Mononuclear cell (primary cell): ENCODE measurements at regions not wholly inside any gene's neighbourhood (a gene's known extent, or its start where the extent isn't known, plus 50 kb on each side); places are given as distances from the start of the nearest gene placed in this dataset.

Experiments
- H3K27me3 ChIP-seq: 2 replicates; pipeline ENCODE4 v1.6.0; 2011; ENCODE audit warnings: low read length, control low read depth; ENCODE audit not compliant: insufficient read depth
- H3K4me1 ChIP-seq: 2 replicates; pipeline ENCODE4 v1.5.1; 2011; ENCODE audit warnings: mild to moderate bottlenecking, low read length, control low read depth; ENCODE audit not compliant: insufficient read depth
- H3K4me3 ChIP-seq: 2 replicates; pipeline ENCODE4 v1.5.1; 2011; ENCODE audit warnings: mild to moderate bottlenecking, low read length, moderate library complexity
- H3K9me3 ChIP-seq: 2 replicates; pipeline ENCODE4 v1.5.1; 2011; ENCODE audit warnings: low read depth, mild to moderate bottlenecking, control low read depth, low read length

GRCh38 chr10:117674201-117674600 lies 131.7 kb downstream of the EMX2 start:
- no peaks in the 10 kb centered on the region for H3K4me1 ChIP-seq
- peaks cover 10% of the 10 kb centered on the region for H3K27me3 ChIP-seq
- H3K4me3 ChIP-seq = no peak overlapping the region
- no peaks in the 10 kb centered on the region for H3K9me3 ChIP-seq

DNA sequence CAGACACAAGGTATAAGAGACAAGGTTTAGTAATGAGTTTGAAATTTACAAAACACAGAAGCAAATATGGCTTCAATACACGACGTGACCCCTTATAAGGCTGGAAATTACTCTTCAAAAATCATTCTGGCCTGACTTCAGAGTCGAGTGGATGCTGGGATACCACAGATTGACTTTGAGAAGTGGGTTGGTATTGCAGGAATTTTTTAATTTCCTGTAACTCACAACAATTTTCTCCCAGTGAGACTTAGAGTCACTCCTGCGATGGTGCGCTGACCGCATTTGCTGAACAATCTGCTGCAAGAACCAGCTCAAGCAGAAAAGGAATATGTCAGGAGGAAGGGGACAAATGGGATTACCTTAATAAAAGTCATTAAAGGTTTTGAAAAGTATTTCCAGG lies 132.1 kb downstream of the EMX2 start:
- Histone ChIP-seq H3K4me3 (no peak overlapping the region), H3K27me3 (peaks cover 10% of the 10 kb centered on the region), H3K9me3 (no peaks in the 10 kb centered on the region), H3K4me1 (no peaks in the 10 kb centered on the region)

DNA sequence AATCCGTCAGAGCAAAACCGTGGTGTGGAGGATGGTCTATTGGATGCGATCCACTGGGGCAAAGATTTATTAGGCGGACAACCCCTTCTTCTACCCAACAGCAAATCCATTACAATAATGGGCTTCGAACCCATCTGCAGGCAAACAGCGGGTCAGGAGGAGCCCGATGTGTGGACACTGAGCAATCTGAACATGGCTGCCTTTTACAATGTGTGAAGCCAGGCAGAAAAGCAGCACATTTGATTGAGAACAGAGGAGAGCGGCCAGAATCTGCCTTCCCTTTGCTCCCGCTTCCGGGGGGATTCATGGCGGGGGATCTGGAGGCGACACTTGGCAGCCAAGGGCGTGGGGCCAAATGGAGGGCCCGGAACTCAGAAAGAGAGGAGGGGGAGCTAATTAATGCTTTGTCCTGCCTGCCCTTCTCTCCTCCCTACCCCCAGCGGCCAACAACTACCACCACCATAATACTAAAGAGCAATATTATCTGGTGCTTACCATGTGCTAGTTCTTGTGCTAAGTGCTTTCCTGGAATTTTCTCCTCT lies 133.0 kb downstream of the EMX2 start:
- Histone ChIP-seq H3K4me1 (no peaks in the 10 kb centered on the region), H3K27me3 (peaks cover 10% of the 10 kb centered on the region), H3K4me3 (no peak overlapping the region), H3K9me3 (no peaks in the 10 kb centered on the region)

GRCh38 chr10:117677239-117677638 lies 134.7 kb downstream of the EMX2 start:
- Histone ChIP-seq H3K9me3 (no peaks in the 10 kb centered on the region), H3K27me3 (peaks cover 10% of the 10 kb centered on the region), H3K4me3 (no peak overlapping the region), H3K4me1 (no peaks in the 10 kb centered on the region)

DNA sequence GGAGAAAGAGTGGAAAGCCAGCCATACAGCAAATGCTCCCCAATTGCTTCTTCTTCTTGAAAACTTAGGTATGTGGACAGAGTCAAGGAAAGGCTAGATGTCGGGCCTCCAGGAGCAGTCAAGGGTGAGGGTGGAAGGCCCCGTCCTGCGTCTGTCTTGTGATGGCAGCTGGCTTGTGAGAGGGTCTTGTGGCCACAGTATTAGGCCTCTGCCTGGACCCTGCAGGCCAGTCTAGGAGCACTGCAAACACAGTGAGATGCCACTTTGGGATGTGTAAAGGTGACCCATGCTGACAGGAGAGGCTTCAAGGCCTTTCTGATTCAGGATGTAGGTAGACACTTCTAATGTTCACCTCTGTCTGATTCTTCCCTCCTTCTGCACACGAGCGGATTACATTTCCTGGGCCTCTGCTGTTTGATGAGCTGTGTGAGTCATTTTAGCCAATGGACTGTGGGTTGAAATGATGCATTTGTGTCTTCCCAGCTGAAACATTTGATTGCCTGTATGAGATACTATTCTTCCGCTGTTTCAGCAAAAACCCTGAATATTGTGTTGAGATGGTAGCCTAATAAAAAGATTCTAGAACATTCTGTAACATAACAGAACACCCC lies 135.4 kb downstream of the EMX2 start:
- Histone ChIP-seq H3K9me3 (no peaks in the 10 kb centered on the region), H3K4me3 (no peak overlapping the region), H3K27me3 (peaks cover 10% of the 10 kb centered on the region), H3K4me1 (no peaks in the 10 kb centered on the region)

DNA sequence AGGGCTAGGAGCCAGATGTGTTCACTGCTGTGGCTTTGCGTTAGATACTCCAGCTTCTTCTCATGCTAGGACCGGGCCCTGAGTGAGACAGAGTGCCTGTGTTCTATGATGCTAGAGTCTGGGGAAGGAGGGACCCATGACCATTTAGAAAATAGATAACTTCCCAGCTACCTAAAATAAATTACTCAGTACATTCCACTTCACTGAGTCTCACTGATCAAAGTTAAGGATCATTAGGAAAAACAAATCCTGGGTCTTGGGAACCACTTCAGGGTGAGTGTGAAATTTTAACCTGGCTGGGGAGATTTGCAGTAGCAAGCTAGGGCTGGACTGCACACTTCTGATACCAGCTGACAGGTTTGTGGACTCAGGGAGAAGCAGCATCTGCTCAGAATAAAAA lies 138.1 kb downstream of the EMX2 start:
- H3K9me3 ChIP-seq = no peaks in the 10 kb centered on the region
- H3K27me3 ChIP-seq = peaks cover 4% of the 10 kb centered on the region
- H3K4me1 ChIP-seq = no peaks in the 10 kb centered on the region
- H3K4me3 ChIP-seq = no peak overlapping the region

GRCh38 chr10:117681104-117681503 lies 138.6 kb downstream of the EMX2 start:
- Histone ChIP-seq H3K27me3 (peaks cover 3% of the 10 kb centered on the region), H3K9me3 (no peaks in the 10 kb centered on the region), H3K4me3 (no peak overlapping the region), H3K4me1 (no peaks in the 10 kb centered on the region)

DNA sequence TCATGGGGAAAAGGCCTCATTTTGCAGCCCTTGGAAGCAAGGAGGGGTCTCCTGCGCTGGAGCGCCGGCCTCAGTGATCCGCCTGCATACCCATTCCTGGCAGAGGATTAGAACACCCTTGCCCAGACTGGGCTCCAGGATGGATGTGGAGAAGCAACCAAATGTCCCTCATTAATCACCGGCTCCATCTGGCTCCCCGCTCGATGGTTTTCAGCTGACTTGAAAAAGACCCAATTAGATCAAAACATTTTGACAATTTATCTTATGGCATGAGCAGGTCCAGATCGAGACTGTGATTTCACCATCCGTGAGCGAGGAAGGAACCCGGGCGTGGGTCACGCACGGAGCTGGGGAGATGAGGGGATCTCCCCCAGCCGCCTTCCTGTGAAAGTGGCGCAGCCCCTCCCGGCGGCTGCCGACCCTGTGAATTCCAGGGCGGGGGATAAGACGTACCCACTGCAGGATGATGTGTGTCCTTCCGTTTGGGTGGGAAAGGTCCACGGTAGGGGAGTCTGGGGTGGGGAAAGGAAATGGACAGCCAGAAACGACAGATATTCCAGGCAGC lies 141.6 kb downstream of the EMX2 start:
- Histone ChIP-seq H3K4me3 (no peak overlapping the region), H3K4me1 (no peaks in the 10 kb centered on the region), H3K27me3 (no peaks in the 10 kb centered on the region), H3K9me3 (no peaks in the 10 kb centered on the region)

DNA sequence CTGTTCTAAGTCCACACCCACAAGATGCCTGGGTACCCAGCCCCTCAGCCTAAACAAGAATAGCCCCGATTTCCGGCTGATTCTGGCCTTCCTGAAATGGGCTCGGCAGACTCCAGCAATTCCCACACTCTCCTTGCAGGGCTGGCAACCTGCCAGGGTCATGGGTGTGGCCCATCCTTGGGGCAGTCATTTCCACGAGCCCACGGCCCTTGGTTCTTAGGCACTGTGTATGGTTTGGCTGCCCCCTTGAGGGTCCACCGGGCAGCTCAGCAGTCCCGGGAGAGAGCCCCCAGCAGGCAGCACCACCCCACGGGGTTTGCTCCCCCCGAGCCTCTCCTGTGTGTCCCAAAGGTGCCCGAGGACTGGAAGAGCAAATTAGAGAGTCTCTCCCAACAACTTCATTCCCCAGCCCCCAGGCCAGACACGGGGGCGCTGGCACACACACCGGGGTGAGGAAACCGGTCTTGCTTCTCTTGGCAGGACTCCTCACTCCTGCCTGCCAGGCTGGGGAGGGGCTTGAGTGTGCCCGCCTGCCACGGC lies 142.2 kb downstream of the EMX2 start:
- Histone ChIP-seq H3K4me1 (no peaks in the 10 kb centered on the region), H3K4me3 (no peak overlapping the region), H3K27me3 (no peaks in the 10 kb centered on the region), H3K9me3 (no peaks in the 10 kb centered on the region)

DNA sequence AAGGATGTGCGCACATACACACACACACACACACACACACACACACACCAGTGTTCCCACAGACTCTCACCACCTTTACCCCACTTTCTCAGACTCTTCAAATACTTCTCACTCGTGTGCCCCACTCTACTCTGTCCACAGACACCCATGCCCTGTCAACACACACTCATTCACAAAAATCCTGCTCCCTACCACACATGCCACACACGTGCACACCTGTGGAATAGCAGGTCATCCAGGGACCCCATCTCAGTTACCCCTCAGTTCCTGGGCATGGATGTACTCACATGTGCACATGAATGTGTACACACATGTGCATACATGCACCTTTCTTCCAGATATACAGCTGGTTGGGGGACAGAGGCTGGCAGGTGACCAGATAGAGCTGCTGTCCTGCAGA lies 142.9 kb downstream of the EMX2 start:
- Histone ChIP-seq H3K27me3 (no peaks in the 10 kb centered on the region), H3K9me3 (no peaks in the 10 kb centered on the region), H3K4me1 (no peaks in the 10 kb centered on the region), H3K4me3 (no peak overlapping the region)

DNA sequence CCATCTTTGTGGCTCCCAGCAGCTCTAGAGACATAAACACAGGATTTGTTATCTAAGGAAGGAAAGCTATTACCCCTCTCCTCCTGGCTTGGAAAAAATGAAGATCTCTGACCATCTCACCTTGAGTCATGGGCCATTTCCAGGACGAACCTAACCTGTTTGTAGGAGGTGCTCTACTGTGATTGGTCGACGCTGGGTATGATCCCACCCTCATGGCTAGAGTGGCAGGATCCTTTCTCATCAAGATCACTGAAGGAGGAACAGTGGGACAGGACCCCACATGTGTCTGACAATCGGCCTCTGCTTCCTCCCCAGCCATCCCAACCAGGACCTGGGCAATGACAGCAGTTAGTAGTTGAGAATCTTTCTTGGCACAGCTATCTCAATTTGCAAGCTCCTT lies 144.1 kb downstream of the EMX2 start:
- H3K9me3 ChIP-seq = no peaks in the 10 kb centered on the region
- H3K27me3 ChIP-seq = no peaks in the 10 kb centered on the region
- H3K4me3 ChIP-seq = no peak overlapping the region
- no peaks in the 10 kb centered on the region for H3K4me1 ChIP-seq

DNA sequence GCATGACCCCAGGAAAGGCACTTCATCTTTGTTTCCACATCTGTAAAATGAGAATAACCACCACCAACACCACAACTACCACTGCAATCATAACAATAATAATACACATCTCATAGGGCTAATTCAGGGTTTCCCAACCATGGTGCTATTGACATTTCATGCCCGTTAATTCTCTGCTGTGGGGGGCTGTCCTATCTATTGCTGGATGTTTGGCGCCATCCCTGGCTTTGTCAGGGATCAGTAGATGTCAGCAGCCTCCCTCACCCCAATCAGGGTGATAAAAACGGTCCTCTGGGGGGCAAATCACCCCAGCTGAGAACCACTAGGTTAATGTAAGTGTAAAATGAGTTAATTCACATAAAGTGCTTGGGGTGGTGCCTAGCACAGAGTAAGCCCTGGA lies 145.8 kb downstream of the EMX2 start:
- Histone ChIP-seq H3K4me1 (no peaks in the 10 kb centered on the region), H3K27me3 (no peaks in the 10 kb centered on the region), H3K4me3 (no peak overlapping the region), H3K9me3 (no peaks in the 10 kb centered on the region)

DNA sequence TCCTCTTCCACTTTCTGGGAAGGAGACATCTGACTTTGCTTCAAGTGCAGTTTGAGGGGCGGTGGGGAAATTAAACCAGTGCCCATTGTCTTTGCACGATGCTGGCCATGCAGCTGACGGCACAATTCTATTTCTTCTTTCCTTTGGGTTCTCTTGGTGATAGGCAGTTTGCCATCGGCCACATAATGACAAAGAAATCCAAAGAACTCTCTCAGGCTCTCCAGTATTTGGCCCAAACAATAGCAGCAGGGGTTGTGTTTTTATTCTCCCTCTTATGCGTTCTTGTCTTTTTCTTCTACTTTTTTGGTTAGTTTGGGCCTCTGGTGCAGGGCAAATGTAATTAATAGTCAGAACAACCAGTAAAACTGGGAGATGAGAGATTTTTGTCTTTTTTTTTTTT lies 147.0 kb downstream of the EMX2 start:
- Histone ChIP-seq H3K9me3 (no peaks in the 10 kb centered on the region), H3K27me3 (no peaks in the 10 kb centered on the region), H3K4me3 (no peak overlapping the region), H3K4me1 (no peaks in the 10 kb centered on the region)

GRCh38 chr10:117690359-117690758 lies 147.8 kb downstream of the EMX2 start:
- Histone ChIP-seq H3K4me1 (no peaks in the 10 kb centered on the region), H3K9me3 (no peaks in the 10 kb centered on the region), H3K27me3 (no peaks in the 10 kb centered on the region), H3K4me3 (no peak overlapping the region)

- no peaks in the 10 kb centered on the region for H3K9me3 ChIP-seq
- no peak overlapping the region for H3K4me3 ChIP-seq
- H3K27me3 ChIP-seq = no peaks in the 10 kb centered on the region
- no peaks in the 10 kb centered on the region for H3K4me1 ChIP-seq
Measured at GRCh38 chr10:117694190-117694589, 151.6 kb downstream of the EMX2 start.

DNA sequence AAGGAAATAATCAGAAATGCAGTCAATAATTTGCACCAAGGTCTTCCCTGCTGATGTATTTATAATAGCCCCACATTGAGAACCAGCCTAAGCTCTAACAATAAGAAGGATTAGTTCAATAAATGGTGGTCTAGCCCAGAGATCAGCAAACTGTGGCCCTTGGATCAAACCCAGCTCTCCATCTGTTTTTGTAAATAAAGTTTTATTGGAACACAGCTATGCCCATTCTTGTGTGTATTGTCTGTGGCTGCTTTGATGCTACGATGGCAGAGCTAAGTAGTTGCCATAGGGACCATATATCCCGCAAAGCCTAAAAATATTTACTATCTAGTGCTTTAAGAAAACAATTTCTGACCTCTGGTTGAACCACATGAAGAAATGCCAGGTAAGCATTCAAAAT lies 154.9 kb downstream of the EMX2 start:
- H3K4me1 ChIP-seq = no peaks in the 10 kb centered on the region
- no peaks in the 10 kb centered on the region for H3K27me3 ChIP-seq
- no peaks in the 10 kb centered on the region for H3K9me3 ChIP-seq
- no peak overlapping the region for H3K4me3 ChIP-seq
